Thyroid gland (tissue), 4 donors: ENCODE measurements at regions not wholly inside any gene's neighbourhood (a gene's known extent, or its start where the extent isn't known, plus 50 kb on each side); places are given as distances from the start of the nearest gene placed in this dataset.

Source experiments
- CTCF ChIP-seq, 6 experiments: fragments of 200-600 bp in 3 of 6; fragments of 450-650 bp in 3 of 6; sonication (generic) in 3 of 6; IDR thresholded peaks; one replicate each; pipeline ENCODE4 v1.5.1; 2016 to 2019; ENCODE audit warnings: antibody characterized with exemption in 6 of 6, mild to moderate bottlenecking in 2 of 6, inconsistent platforms in 1 of 6, moderate library complexity in 1 of 6
- POLR2A ChIP-seq, 2 donors: fragments of 450-650 bp; IDR thresholded peaks; one replicate each; pipeline ENCODE4 v1.6.1; 2017; ENCODE audit warnings: antibody characterized with exemption in 2 of 2, mild to moderate bottlenecking in 2 of 2, moderate library complexity in 1 of 2

GRCh38 chr9:119793218-119793617 lies 424.0 kb upstream of the BRINP1 start:
- TF ChIP-seq CTCF (IDR thresholded peaks at IDR 0.05) (no peak), POLR2A (IDR thresholded peaks at IDR 0.05) (no peak)
